KBM-7 (cell line): ENCODE measurements at regions not wholly inside any gene's neighbourhood (a gene's known extent, or its start where the extent isn't known, plus 50 kb on each side); places are given as distances from the start of the nearest gene placed in this dataset.

Experiments used
- DNase-seq: peaks from one replicate; pipeline ENCODE4 v3.0.0-alpha.2; 2015
- in situ Hi-C: fragments of 300-500 bp; cut with MboI; formaldehyde crosslinking; loops from 2 replicates; pipeline ENCODE4 v1.14.3; 2020; ENCODE audit warnings: low sequenced_read_pairs, low pct_unique_long_range_greater_than_20kb, mixed read lengths

- in situ Hi-C loops = no loop called here
- no peak for DNase-seq
Observed at GRCh38 chr12:21993438-21993981, 52.3 kb upstream of the ABCC9 start.

- in situ Hi-C loops = no loop called here
- peak; percentile 71 for DNase-seq
Observed at GRCh38 chr12:21992823-21993222, 51.6 kb upstream of the ABCC9 start.

GRCh38 chr12:21991526-21991925 is 50.3 kb upstream of the ABCC9 start:
- in situ Hi-C loops = no loop called here
- no peak for DNase-seq
